Muscle of back (tissue), 3 donors: ENCODE measurements at regions not wholly inside any gene's neighbourhood (a gene's known extent, or its start where the extent isn't known, plus 50 kb on each side); places are given as distances from the start of the nearest gene placed in this dataset.

Experiments
- DNase-seq, 3 donors: peaks; one replicate each; pipeline versions ENCODE4 v3.0.0 to v3.0.0-alpha.2; 2013

GRCh38 chr9:121550041-121550440 lies 50.4 kb upstream of the GGTA1 start:
- no peak for DNase-seq

- peak; percentile 70 to 88 (median 79) for DNase-seq
Measured at GRCh38 chr9:121550569-121551512, 51.2 kb upstream of the GGTA1 start.

GRCh38 chr9:121551985-121552753 lies 52.5 kb upstream of the GGTA1 start:
- DNase-seq, result no peak

- no peak for DNase-seq
Measured at GRCh38 chr9:121556082-121556481, 56.4 kb upstream of the GGTA1 start.

GRCh38 chr9:121556580-121556979 lies 56.9 kb upstream of the GGTA1 start:
- peak; percentile 43 to 96 (median 64) for DNase-seq

- DNase-seq, result peak; percentile 71 to 89 (median 88)
Measured at GRCh38 chr9:121557581-121558447, 58.2 kb upstream of the GGTA1 start.

GRCh38 chr9:121558473-121558872 lies 58.8 kb upstream of the GGTA1 start:
- no peak for DNase-seq

GRCh38 chr9:121559183-121559582 lies 59.5 kb upstream of the GGTA1 start:
- no peak for DNase-seq

- DNase-seq, result no peak
Measured at GRCh38 chr9:121560921-121561320, 61.3 kb upstream of the GGTA1 start.

- no peak for DNase-seq
Measured at GRCh38 chr9:121561385-121562222, 62.0 kb upstream of the GGTA1 start.

GRCh38 chr9:121562301-121562700 lies 62.7 kb upstream of the GGTA1 start:
- no peak for DNase-seq

GRCh38 chr9:121563425-121563824 lies 63.8 kb upstream of the GGTA1 start:
- DNase-seq, result no peak

- DNase-seq, result no peak
Measured at GRCh38 chr9:121563881-121564460, 64.3 kb upstream of the GGTA1 start.

GRCh38 chr9:121564504-121565260 lies 65.0 kb upstream of the GGTA1 start:
- DNase-seq, result no peak

- peak in 2 of 3 donors; percentile 84 to 91 for DNase-seq
Measured at GRCh38 chr9:121566481-121567465, 67.1 kb upstream of the GGTA1 start.

- DNase-seq, result peak in 2 of 3 donors; percentile 46 to 76
Measured at GRCh38 chr9:121567500-121568342, 68.1 kb upstream of the GGTA1 start.
